WTC11 (cell line): ENCODE measurements at regions not wholly inside any gene's neighbourhood (a gene's known extent, or its start where the extent isn't known, plus 50 kb on each side); places are given as distances from the start of the nearest gene placed in this dataset.

Experiments
- CREB1 ChIP-seq: sonication (generic); formaldehyde crosslinking; IDR thresholded peaks from 2 replicates; pipeline ENCODE4 v1.8.0; 2023; ENCODE audit warnings: mild to moderate bottlenecking, missing genetic modification reagents
- FOXK1 ChIP-seq: sonication (generic); formaldehyde crosslinking; IDR thresholded peaks from 2 replicates; pipeline ENCODE4 v1.8.0; 2022; ENCODE audit warnings: mild to moderate bottlenecking, moderate library complexity, missing genetic modification reagents
- ZNF138 ChIP-seq: sonication (generic); formaldehyde crosslinking; conservative IDR thresholded peaks from 2 replicates; pipeline ENCODE4 v1.8.1; 2022; ENCODE audit warnings: mild to moderate bottlenecking, moderate library complexity, missing genetic modification reagents
- ZNF219 ChIP-seq: sonication (generic); formaldehyde crosslinking; IDR thresholded peaks from 2 replicates; pipeline ENCODE4 v1.8.0; 2023; ENCODE audit warnings: missing genetic modification reagents, mild to moderate bottlenecking, borderline replicate concordance
- TF ChIP-seq, protein P1 (sequence below): sonication (generic); formaldehyde crosslinking; IDR thresholded peaks from 2 replicates; pipeline ENCODE4 v1.8.0; 2022; ENCODE audit warnings: mild to moderate bottlenecking, missing genetic modification reagents
- TF ChIP-seq, protein P2 (sequence below): fragments of 200-600 bp; IDR thresholded peaks from 2 replicates; pipeline ENCODE4 v1.8.0; 2022; ENCODE audit warnings: antibody characterized with exemption
- TF ChIP-seq, protein P3 (sequence below): sonication (generic); formaldehyde crosslinking; IDR thresholded peaks from 2 replicates; pipeline ENCODE4 v1.8.0; 2022; ENCODE audit warnings: mild to moderate bottlenecking, missing genetic modification reagents

GRCh38 chr7:119515214-119515613 lies 757.8 kb upstream of the KCND2 start:
- TF ChIP-seq, protein P1, sequence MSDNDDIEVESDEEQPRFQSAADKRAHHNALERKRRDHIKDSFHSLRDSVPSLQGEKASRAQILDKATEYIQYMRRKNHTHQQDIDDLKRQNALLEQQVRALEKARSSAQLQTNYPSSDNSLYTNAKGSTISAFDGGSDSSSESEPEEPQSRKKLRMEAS (CRISPR knock-in tag) = no peak
- TF ChIP-seq, protein P2, sequence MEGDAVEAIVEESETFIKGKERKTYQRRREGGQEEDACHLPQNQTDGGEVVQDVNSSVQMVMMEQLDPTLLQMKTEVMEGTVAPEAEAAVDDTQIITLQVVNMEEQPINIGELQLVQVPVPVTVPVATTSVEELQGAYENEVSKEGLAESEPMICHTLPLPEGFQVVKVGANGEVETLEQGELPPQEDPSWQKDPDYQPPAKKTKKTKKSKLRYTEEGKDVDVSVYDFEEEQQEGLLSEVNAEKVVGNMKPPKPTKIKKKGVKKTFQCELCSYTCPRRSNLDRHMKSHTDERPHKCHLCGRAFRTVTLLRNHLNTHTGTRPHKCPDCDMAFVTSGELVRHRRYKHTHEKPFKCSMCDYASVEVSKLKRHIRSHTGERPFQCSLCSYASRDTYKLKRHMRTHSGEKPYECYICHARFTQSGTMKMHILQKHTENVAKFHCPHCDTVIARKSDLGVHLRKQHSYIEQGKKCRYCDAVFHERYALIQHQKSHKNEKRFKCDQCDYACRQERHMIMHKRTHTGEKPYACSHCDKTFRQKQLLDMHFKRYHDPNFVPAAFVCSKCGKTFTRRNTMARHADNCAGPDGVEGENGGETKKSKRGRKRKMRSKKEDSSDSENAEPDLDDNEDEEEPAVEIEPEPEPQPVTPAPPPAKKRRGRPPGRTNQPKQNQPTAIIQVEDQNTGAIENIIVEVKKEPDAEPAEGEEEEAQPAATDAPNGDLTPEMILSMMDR = no peak
- TF ChIP-seq CREB1 = no peak
- TF ChIP-seq FOXK1 = no peak
- TF ChIP-seq, protein P3, sequence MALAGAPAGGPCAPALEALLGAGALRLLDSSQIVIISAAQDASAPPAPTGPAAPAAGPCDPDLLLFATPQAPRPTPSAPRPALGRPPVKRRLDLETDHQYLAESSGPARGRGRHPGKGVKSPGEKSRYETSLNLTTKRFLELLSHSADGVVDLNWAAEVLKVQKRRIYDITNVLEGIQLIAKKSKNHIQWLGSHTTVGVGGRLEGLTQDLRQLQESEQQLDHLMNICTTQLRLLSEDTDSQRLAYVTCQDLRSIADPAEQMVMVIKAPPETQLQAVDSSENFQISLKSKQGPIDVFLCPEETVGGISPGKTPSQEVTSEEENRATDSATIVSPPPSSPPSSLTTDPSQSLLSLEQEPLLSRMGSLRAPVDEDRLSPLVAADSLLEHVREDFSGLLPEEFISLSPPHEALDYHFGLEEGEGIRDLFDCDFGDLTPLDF (CRISPR knock-in tag) = no peak
- TF ChIP-seq ZNF219 (CRISPR knock-in tag) = no peak
- TF ChIP-seq ZNF138 = no peak
